ENCODE measurements at regions not wholly inside any gene's neighbourhood (a gene's known extent, or its start where the extent isn't known, plus 50 kb on each side); places are given as distances from the start of the nearest gene placed in this dataset.

DNA sequence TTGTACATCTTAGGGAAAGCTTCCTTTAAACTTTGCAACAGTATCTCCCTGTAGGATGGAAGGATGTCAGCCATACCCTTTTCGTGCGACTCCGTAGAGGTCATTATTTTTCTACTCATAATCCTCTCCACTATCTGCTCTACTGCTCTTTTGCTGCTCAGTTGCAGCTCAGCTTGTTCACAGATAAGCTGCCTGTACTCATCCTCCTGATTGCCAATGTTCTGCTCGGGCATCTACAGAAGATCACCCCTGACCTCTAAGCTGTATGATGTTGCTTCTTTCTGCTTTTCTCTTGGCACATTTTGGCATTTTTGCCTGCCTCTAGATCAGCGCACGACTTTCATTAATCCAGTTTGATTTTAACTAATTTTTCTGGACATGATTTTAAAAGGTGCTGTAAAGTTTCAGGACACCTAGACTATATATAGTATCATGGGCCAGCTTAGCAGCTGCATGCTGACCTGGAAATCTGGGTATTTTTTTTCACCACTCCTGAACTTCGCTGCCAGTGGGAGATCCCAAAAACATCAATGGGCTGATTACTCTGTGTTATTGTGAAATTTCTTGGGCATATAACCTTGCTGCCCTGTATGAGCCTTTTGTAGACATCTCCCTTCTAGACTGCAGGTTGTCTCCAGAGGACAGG lies 131.2 kb upstream of the ZNF608 start:
- no peak for DNase-seq (ENCODE audit: low read depth, low spot score)
- H3K4me1 Mint-ChIP-seq: peaks cover 27% of the 10 kb centered on the region
- peak overlapping the region; percentile 4 for H3K27ac Mint-ChIP-seq (ENCODE audit: unreplicated experiment)
- no peaks in the 10 kb centered on the region for H3K36me3 Mint-ChIP-seq (ENCODE audit: low read depth)
- no peak overlapping the region for H3K4me3 Mint-ChIP-seq
- TF ChIP-seq, protein P1, sequence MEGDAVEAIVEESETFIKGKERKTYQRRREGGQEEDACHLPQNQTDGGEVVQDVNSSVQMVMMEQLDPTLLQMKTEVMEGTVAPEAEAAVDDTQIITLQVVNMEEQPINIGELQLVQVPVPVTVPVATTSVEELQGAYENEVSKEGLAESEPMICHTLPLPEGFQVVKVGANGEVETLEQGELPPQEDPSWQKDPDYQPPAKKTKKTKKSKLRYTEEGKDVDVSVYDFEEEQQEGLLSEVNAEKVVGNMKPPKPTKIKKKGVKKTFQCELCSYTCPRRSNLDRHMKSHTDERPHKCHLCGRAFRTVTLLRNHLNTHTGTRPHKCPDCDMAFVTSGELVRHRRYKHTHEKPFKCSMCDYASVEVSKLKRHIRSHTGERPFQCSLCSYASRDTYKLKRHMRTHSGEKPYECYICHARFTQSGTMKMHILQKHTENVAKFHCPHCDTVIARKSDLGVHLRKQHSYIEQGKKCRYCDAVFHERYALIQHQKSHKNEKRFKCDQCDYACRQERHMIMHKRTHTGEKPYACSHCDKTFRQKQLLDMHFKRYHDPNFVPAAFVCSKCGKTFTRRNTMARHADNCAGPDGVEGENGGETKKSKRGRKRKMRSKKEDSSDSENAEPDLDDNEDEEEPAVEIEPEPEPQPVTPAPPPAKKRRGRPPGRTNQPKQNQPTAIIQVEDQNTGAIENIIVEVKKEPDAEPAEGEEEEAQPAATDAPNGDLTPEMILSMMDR (conservative IDR thresholded peaks at IDR 0.05): no peak
- H3K9me3 Mint-ChIP-seq: no peaks in the 10 kb centered on the region
- H3K27me3 Mint-ChIP-seq (ENCODE audit: low read depth): no peaks in the 10 kb centered on the region

DNA sequence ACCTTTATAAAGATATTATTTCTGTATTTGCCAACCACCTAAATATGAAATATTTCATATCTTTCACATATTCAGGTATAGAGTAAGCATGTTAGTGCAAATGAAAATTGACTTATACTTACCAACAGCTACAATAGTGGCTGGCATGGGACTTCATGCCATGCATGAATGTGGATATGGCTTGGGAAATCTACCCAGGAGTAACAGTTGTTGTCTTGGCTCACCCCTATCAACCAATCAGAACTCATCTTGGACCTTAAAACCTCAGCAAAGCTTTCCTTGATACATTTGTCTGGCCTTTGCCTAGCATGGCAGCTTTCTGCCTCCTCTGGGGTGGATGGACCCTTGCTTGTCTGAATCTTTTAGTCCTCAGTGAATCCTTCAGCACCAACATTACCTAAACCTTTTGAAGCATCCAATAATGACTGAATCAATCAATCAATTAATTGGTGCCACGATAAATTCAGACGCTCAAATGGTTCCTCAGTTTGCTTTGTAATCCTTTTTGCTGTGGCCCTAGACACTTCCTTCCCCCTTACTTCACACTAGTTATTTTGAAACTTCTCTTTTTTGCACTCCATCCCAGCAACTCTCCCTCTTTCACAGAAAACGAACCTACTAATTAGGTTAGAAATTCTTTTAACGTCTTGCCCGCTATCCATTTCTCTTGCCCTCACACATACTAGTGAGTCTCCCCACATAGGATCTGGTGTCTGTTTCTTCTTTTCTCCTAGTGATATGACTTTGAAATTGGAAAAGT lies 132.3 kb upstream of the ZNF608 start:
- Mint-ChIP-seq H3K4me1 (peaks cover 23% of the 10 kb centered on the region), H3K36me3 (ENCODE audit: low read depth) (no peaks in the 10 kb centered on the region), H3K27ac (ENCODE audit: unreplicated experiment) (no peak overlapping the region), H3K4me3 (no peak overlapping the region), H3K27me3 (ENCODE audit: low read depth) (no peaks in the 10 kb centered on the region), H3K9me3 (no peaks in the 10 kb centered on the region)
- no peak for DNase-seq (ENCODE audit: low read depth, low spot score)
- TF ChIP-seq, protein P1 (conservative IDR thresholded peaks at IDR 0.05): no peak

DNA sequence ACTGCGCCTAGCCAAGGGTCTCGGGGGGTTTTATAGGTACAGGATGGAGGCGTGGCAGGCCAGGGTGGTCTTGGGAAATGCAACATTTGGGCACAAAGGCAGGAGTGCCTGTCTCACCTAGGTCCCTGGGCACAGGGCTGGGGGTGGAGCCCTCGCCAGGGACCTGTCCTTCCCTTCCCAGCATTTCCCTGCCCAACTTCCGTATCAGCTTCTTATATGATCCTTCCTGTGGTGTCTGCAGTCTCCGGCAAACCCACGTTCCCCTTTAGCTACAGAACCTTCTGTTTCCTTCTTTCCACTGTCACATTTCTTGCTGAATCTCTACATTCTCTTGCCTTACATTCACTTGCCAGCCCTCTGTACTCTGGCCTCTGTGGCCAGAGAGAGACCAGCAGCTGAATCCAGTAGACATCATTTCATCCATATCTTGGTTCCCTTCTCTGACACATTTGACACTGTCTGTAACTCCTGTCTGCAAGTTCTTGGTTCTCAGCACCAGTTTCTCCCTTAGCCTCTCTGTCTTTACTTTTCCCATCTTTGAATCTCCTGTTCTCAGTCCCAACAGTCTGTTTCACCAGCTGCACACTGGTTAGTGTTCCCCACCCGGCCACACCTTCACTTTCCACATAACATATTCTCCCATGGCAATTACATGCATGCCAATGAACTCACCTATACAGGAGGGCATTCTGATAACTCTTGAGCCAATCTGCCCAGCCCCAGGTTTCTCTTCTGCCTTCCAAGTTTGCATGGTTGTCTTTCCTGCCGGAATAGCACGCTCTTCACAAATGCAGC lies 134.7 kb upstream of the ZNF608 start:
- Mint-ChIP-seq H3K4me1 (peaks cover 8% of the 10 kb centered on the region), H3K4me3 (no peak overlapping the region), H3K27me3 (ENCODE audit: low read depth) (no peaks in the 10 kb centered on the region), H3K27ac (ENCODE audit: unreplicated experiment) (no peak overlapping the region), H3K36me3 (ENCODE audit: low read depth) (no peaks in the 10 kb centered on the region), H3K9me3 (no peaks in the 10 kb centered on the region)
- TF ChIP-seq, protein P1 (conservative IDR thresholded peaks at IDR 0.05): no peak
- DNase-seq (ENCODE audit: low read depth, low spot score): no peak

DNA sequence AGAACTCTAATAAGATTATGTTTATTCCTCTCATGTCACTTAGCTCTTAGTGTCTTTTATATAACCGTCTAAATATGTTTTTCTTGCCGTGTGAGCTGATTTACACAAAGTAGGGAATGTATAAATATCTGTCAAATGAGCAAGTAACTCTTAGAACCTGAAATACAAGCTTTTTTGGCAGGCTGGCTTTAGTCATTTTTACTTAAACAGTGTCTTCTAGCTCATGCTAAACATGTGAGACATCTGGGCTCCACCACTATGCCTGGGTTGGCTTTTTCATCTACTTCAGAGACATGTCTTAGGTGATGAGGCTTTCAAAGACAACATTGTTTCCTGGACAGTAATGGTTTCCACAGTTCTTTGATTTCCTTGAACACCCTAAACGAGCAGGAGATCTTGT lies 137.2 kb upstream of the ZNF608 start:
- no peak for DNase-seq (ENCODE audit: low read depth, low spot score)
- Mint-ChIP-seq H3K27ac (ENCODE audit: unreplicated experiment) (no peak overlapping the region), H3K4me1 (peaks cover 22% of the 10 kb centered on the region), H3K9me3 (no peaks in the 10 kb centered on the region), H3K27me3 (ENCODE audit: low read depth) (no peaks in the 10 kb centered on the region), H3K36me3 (ENCODE audit: low read depth) (no peaks in the 10 kb centered on the region), H3K4me3 (no peak overlapping the region)
- TF ChIP-seq, protein P1 (conservative IDR thresholded peaks at IDR 0.05): no peak

DNA sequence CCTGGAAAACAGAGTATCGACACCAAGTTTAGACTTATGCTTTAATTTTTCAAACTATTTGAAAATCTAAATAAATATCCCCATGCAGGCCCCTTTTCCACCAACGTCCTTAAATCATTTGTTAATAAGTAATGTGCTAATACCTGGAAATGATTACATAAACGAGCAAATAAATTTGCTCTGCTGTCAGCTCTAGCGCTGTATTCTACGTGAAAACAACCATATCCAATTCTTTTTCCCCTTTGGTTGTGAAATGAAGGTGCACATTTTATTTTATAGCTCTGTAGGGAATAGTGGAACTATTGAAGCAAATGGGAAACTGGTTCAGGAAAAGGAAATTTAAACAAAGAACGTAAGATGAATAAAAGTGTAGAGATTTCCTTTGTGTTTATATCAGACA lies 137.7 kb upstream of the ZNF608 start:
- TF ChIP-seq, protein P1 (conservative IDR thresholded peaks at IDR 0.05): no peak
- Mint-ChIP-seq H3K27me3 (ENCODE audit: low read depth) (no peaks in the 10 kb centered on the region), H3K4me1 (peaks cover 26% of the 10 kb centered on the region), H3K36me3 (ENCODE audit: low read depth) (no peaks in the 10 kb centered on the region), H3K9me3 (no peaks in the 10 kb centered on the region), H3K4me3 (no peak overlapping the region), H3K27ac (ENCODE audit: unreplicated experiment) (no peak overlapping the region)
- no peak for DNase-seq (ENCODE audit: low read depth, low spot score)

All from neural crest cell (in vitro differentiated cells).